Left lobe of liver (tissue), 2 donors: ENCODE measurements at regions not wholly inside any gene's neighbourhood (a gene's known extent, or its start where the extent isn't known, plus 50 kb on each side); places are given as distances from the start of the nearest gene placed in this dataset.
A peak's percentile ranks its signal among the peaks of the same experiment; 100 is the strongest.

Experiments
- ATAC-seq: fragments of 200-7000 bp; cut with Tn5 transposase; one replicate; pipeline ENCODE4 v1.9.1; 2020; ENCODE audit warnings: mild to moderate bottlenecking, moderate library complexity
- DNase-seq: peaks from one replicate; pipeline ENCODE4 v3.0.0-alpha.2; 2020; ENCODE audit warnings: low spot score
- donor health status: DM: no; HTN: no; CAD: no; lungs with moderate emphysema.
- donor health status: DM: no; HTN: yes; CAD: no.

- no peak for DNase-seq
- no peak for ATAC-seq
Measured at GRCh38 chr3:181173227-181173626, 183.7 kb upstream of the DNAJC19 start.

GRCh38 chr3:181134873-181135272 is 145.3 kb upstream of the DNAJC19 start:
- no peak for ATAC-seq
- no peak for DNase-seq

- DNase-seq (no peak), ATAC-seq (no peak)
Measured at GRCh38 chr3:181133832-181134231, 144.3 kb upstream of the DNAJC19 start.

GRCh38 chr3:181105646-181106045 is 116.1 kb upstream of the DNAJC19 start:
- DNase-seq (no peak), ATAC-seq (no peak)

GRCh38 chr3:181103605-181104004 is 114.1 kb upstream of the DNAJC19 start:
- no peak for ATAC-seq
- DNase-seq = no peak

GRCh38 chr3:181086011-181086410 is 96.5 kb upstream of the DNAJC19 start:
- no peak for DNase-seq
- ATAC-seq = no peak

- DNase-seq (no peak), ATAC-seq (no peak)
Measured at GRCh38 chr3:181081930-181082329, 92.4 kb upstream of the DNAJC19 start.

GRCh38 chr3:181076558-181076957 is 87.0 kb upstream of the DNAJC19 start:
- no peak for DNase-seq
- peak; percentile 75 for ATAC-seq

GRCh38 chr3:181075098-181075497 is 85.6 kb upstream of the DNAJC19 start:
- ATAC-seq = no peak
- DNase-seq = no peak

GRCh38 chr3:181066143-181067087 is 76.9 kb upstream of the DNAJC19 start:
- no peak for DNase-seq

GRCh38 chr3:181056136-181056732 is 66.7 kb upstream of the DNAJC19 start:
- DNase-seq (no peak), ATAC-seq (no peak)

More at GRCh38 chr3:181066143-181067087, 76.9 kb upstream of the DNAJC19 start:
- no peak for ATAC-seq

- peak; percentile 83 for ATAC-seq
- no peak for DNase-seq
Measured at GRCh38 chr3:181054538-181054937, 65.0 kb upstream of the DNAJC19 start.

- DNase-seq (no peak), ATAC-seq (no peak)
Measured at GRCh38 chr3:181052256-181052655, 62.7 kb upstream of the DNAJC19 start.

- DNase-seq (no peak), ATAC-seq (no peak)
Measured at GRCh38 chr3:181050738-181051137, 61.2 kb upstream of the DNAJC19 start.

GRCh38 chr3:181040030-181040429 is 50.5 kb upstream of the DNAJC19 start:
- ATAC-seq = no peak

More at GRCh38 chr3:181040030-181040429, 50.5 kb upstream of the DNAJC19 start:
- no peak for DNase-seq
